ENCODE measurements at regions not wholly inside any gene's neighbourhood (a gene's known extent, or its start where the extent isn't known, plus 50 kb on each side); places are given as distances from the start of the nearest gene placed in this dataset.

GRCh38 chr19:30887042-30887441, 462.2 kb downstream of the TSHZ3 start:
- DNase-seq, result no peak

GRCh38 chr19:30886222-30886621, 463.0 kb downstream of the TSHZ3 start:
- DNase-seq, result no peak

- no peak for DNase-seq
Observed at GRCh38 chr19:30884146-30884812, 465.0 kb downstream of the TSHZ3 start.

GRCh38 chr19:30883071-30883470, 466.2 kb downstream of the TSHZ3 start:
- DNase-seq, result no peak

GRCh38 chr19:30882411-30883005, 466.7 kb downstream of the TSHZ3 start:
- DNase-seq, result no peak

- DNase-seq, result no peak
Observed at GRCh38 chr19:30881930-30882329, 467.3 kb downstream of the TSHZ3 start.

GRCh38 chr19:30881281-30881680, 468.0 kb downstream of the TSHZ3 start:
- no peak for DNase-seq

GRCh38 chr19:30880551-30880950, 468.7 kb downstream of the TSHZ3 start:
- no peak for DNase-seq

GRCh38 chr19:30880151-30880550, 469.1 kb downstream of the TSHZ3 start:
- no peak for DNase-seq

GRCh38 chr19:30879736-30880135, 469.5 kb downstream of the TSHZ3 start:
- no peak for DNase-seq

GRCh38 chr19:30879225-30879624, 470.0 kb downstream of the TSHZ3 start:
- DNase-seq, result no peak

- DNase-seq, result no peak
Observed at GRCh38 chr19:30878495-30878894, 470.7 kb downstream of the TSHZ3 start.

- no peak for DNase-seq
Observed at GRCh38 chr19:30877661-30878113, 471.5 kb downstream of the TSHZ3 start.

GRCh38 chr19:30873691-30874090, 475.5 kb downstream of the TSHZ3 start:
- DNase-seq, result no peak

GRCh38 chr19:30873003-30873402, 476.2 kb downstream of the TSHZ3 start:
- DNase-seq, result no peak

GRCh38 chr19:30871979-30872378, 477.3 kb downstream of the TSHZ3 start:
- DNase-seq, result no peak

- DNase-seq, result no peak
Observed at GRCh38 chr19:30870876-30871275, 478.4 kb downstream of the TSHZ3 start.

- no peak for DNase-seq
Observed at GRCh38 chr19:30865511-30865910, 483.7 kb downstream of the TSHZ3 start.

GRCh38 chr19:30864391-30865215, 484.6 kb downstream of the TSHZ3 start:
- no peak for DNase-seq

GRCh38 chr19:30862876-30863275, 486.4 kb downstream of the TSHZ3 start:
- no peak for DNase-seq

- no peak for DNase-seq
Observed at GRCh38 chr19:30861919-30862318, 487.3 kb downstream of the TSHZ3 start.

- no peak for DNase-seq
Observed at GRCh38 chr19:30857966-30858490, 485.8 kb downstream of the ZNF536 start.

- DNase-seq, result no peak
Observed at GRCh38 chr19:30857388-30857787, 485.2 kb downstream of the ZNF536 start.

GRCh38 chr19:30856786-30857185, 484.6 kb downstream of the ZNF536 start:
- DNase-seq, result no peak
